Right lobe of liver (tissue), 6 donors: ENCODE measurements at regions not wholly inside any gene's neighbourhood (a gene's known extent, or its start where the extent isn't known, plus 50 kb on each side); places are given as distances from the start of the nearest gene placed in this dataset.
"Not testable (repeated sequence)": the region's sequence is repeated elsewhere in the genome, so short reads cannot be mapped to it uniquely, and the experiment has no call there.

Source experiments
- ATAC-seq, 4 donors: fragments of 200-7000 bp; cut with Tn5 transposase; one replicate each; pipeline ENCODE4 v1.9.1; 2020; ENCODE audit warnings: mild to moderate bottlenecking in 4 of 4, moderate library complexity in 4 of 4
- DNase-seq, 3 donors: peaks; one replicate each; pipeline ENCODE4 v3.0.0-alpha.2; 2020
- H3K27ac ChIP-seq, 3 donors: fragments of 200-600 bp; one replicate each; pipeline ENCODE4 v1.8.0; 2022
- H3K27me3 ChIP-seq, 2 donors: fragments of 200-600 bp; one replicate each; pipeline ENCODE4 v1.8.0; 2022
- H3K36me3 ChIP-seq, 4 donors: fragments of 200-600 bp; sonication (generic) in 1 of 4; one replicate each; pipeline versions ENCODE4 v1.5.1 to v1.8.0; 2017 to 2022; ENCODE audit warnings: control low read depth in 1 of 4
- H3K4me1 ChIP-seq, 4 donors: fragments of 200-600 bp; sonication (generic) in 1 of 4; one replicate each; pipeline versions ENCODE4 v1.5.1 to v1.8.0; 2017 to 2022; ENCODE audit warnings: control low read depth in 1 of 4
- H3K4me3 ChIP-seq, 3 donors: fragments of 200-600 bp; one replicate each; pipeline ENCODE4 v1.8.0; 2022
- H3K9me3 ChIP-seq, 4 donors: fragments of 200-600 bp; sonication (generic) in 1 of 4; one replicate each; pipeline versions ENCODE4 v1.5.1 to v1.8.0; 2017 to 2022; ENCODE audit warnings: control low read depth in 1 of 4
- CTCF ChIP-seq, 4 donors: fragments of 200-600 bp in 3 of 4; fragments of 450-650 bp in 1 of 4; IDR thresholded peaks; one replicate each; pipeline versions ENCODE4 v1.5.1 to v1.8.0; 2016 to 2022; ENCODE audit warnings: antibody characterized with exemption in 4 of 4, mild to moderate bottlenecking in 2 of 4
- POLR2A ChIP-seq: fragments of 450-650 bp; IDR thresholded peaks from one replicate; pipeline ENCODE4 v1.6.1; 2017; ENCODE audit warnings: antibody characterized with exemption, mild to moderate bottlenecking
- WGBS: methylation state at CpG from one replicate; pipeline ENCODE4 v1.1.6; 2018; ENCODE audit warnings: low coverage, low lambda C conversion rate; ENCODE audit not compliant: insufficient coverage; ENCODE audit errors: missing lambda C conversion rate; 5-methylcytosine and 5-hydroxymethylcytosine counted together
- intact Hi-C, 2 donors: fragments of 100-400 bp; cut with DNase I; formaldehyde crosslinking; loops; one replicate each; pipeline versions ENCODE4 v1.11.2 to v1.14.1; 2022
- donor health status: DM: no; HTN: yes; CAD: no.
- donor health status: DM: no; HTN: no; CAD: no.
- donor health status: DM: no; HTN: no; CAD: no.
- donor health status: DM: no; HTN: yes; CAD: no.
- donor health status: DM: no; HTN: yes; CAD: no.

GRCh38 chr10:42896735-42897134 is 114.1 kb downstream of the BMS1 start:
- H3K27me3 ChIP-seq = peaks cover 0 to 4% of the 10 kb centered on the region in 2 donors
- ATAC-seq (no peak), DNase-seq (no peak)
- WGBS = 42% methylated on average over 7 of the region's 7 CpGs
- H3K9me3 ChIP-seq = no peaks in the 10 kb centered on the region
- no peaks in the 10 kb centered on the region for H3K36me3 ChIP-seq
- no peaks in the 10 kb centered on the region for H3K4me1 ChIP-seq
- TF ChIP-seq CTCF (IDR thresholded peaks at IDR 0.05) = no peak
- no peak for TF ChIP-seq POLR2A
- no peak overlapping the region for H3K4me3 ChIP-seq
- intact Hi-C loops = no loop called here
- no peak overlapping the region for H3K27ac ChIP-seq

- ATAC-seq (no peak), DNase-seq (no peak)
- H3K36me3 ChIP-seq = no peaks in the 10 kb centered on the region
- intact Hi-C loops = no loop called here
- H3K27me3 ChIP-seq = peaks cover 0 to 4% of the 10 kb centered on the region in 2 donors
- TF ChIP-seq POLR2A (no peak), CTCF (IDR thresholded peaks at IDR 0.05) (no peak)
- H3K9me3 ChIP-seq = no peaks in the 10 kb centered on the region
- H3K27ac ChIP-seq = no peak overlapping the region
- WGBS = 7% methylated on average over 20 of the region's 83 CpGs
- H3K4me1 ChIP-seq = no peaks in the 10 kb centered on the region
- no peak overlapping the region for H3K4me3 ChIP-seq
Observed at GRCh38 chr10:42898037-42898960, 115.7 kb downstream of the BMS1 start.

- TF ChIP-seq POLR2A (no peak), CTCF (IDR thresholded peaks at IDR 0.05) (no peak)
- H3K4me1 ChIP-seq = no peaks in the 10 kb centered on the region
- H3K4me3 ChIP-seq = no peak overlapping the region
- intact Hi-C loops = no loop called here
- no peak overlapping the region for H3K27ac ChIP-seq
- WGBS = 69% methylated on average over 6 of the region's 17 CpGs
- no peaks in the 10 kb centered on the region for H3K36me3 ChIP-seq
- DNase-seq (no peak), ATAC-seq (no peak)
- H3K27me3 ChIP-seq = peaks cover 0 to 4% of the 10 kb centered on the region in 2 donors
- H3K9me3 ChIP-seq = no peaks in the 10 kb centered on the region
Observed at GRCh38 chr10:42899036-42899435, 116.4 kb downstream of the BMS1 start.

GRCh38 chr10:42900346-42900745 is 117.8 kb downstream of the BMS1 start:
- H3K27ac ChIP-seq, H3K4me3 ChIP-seq, ATAC-seq, DNase-seq, intact Hi-C loops, H3K36me3 ChIP-seq, H3K4me1 ChIP-seq, H3K9me3 ChIP-seq, H3K27me3 ChIP-seq: not testable (repeated sequence)
- WGBS = no CpG with 5 or more reads among the region's 24 CpGs

- Histone ChIP-seq H3K4me1 (no peaks in the 10 kb centered on the region), H3K4me3 (no peak overlapping the region), H3K36me3 (no peaks in the 10 kb centered on the region), H3K9me3 (no peaks in the 10 kb centered on the region), H3K27ac (no peak overlapping the region), H3K27me3 (no peaks in the 10 kb centered on the region)
- TF ChIP-seq POLR2A = no peak
- no peak for TF ChIP-seq CTCF (IDR thresholded peaks at IDR 0.05)
- WGBS = 43% methylated on average over 2 of the region's 2 CpGs
- no peak for DNase-seq
- ATAC-seq = peak in 1 of 4 donors; percentile 20
- intact Hi-C loops = no loop called here
Observed at GRCh38 chr10:42911359-42911758, 128.8 kb downstream of the BMS1 start.
